Epithelial cell of prostate (primary cell): ENCODE measurements at regions not wholly inside any gene's neighbourhood (a gene's known extent, or its start where the extent isn't known, plus 50 kb on each side); places are given as distances from the start of the nearest gene placed in this dataset.
"Not testable (repeated sequence)": the region's sequence is repeated elsewhere in the genome, so short reads cannot be mapped to it uniquely, and the experiment has no call there.

Experiments used
- DNase-seq: peaks from one replicate; pipeline ENCODE4 v3.0.0-alpha.2; 2011; ENCODE audit warnings: low read depth, low spot score
- H3K27ac ChIP-seq: fragments of 450-650 bp; 2 replicates; pipeline ENCODE4 v1.5.1; 2017; ENCODE audit warnings: mild to moderate bottlenecking

GRCh38 chr22:47617186-47617585 is 854.7 kb downstream of the TBC1D22A start:
- H3K27ac ChIP-seq, result no peak overlapping the region
- no peak for DNase-seq

- H3K27ac ChIP-seq, result no peak overlapping the region
- DNase-seq, result no peak
Measured at GRCh38 chr22:47616396-47617020, 854.1 kb downstream of the TBC1D22A start.

- no peak for DNase-seq
Measured at GRCh38 chr22:47615051-47615450, 852.6 kb downstream of the TBC1D22A start.

GRCh38 chr22:47613606-47614350 is 851.3 kb downstream of the TBC1D22A start:
- H3K27ac ChIP-seq, result no peak overlapping the region
- no peak for DNase-seq

More at GRCh38 chr22:47615051-47615450, 852.6 kb downstream of the TBC1D22A start:
- H3K27ac ChIP-seq, result no peak overlapping the region

- not testable (repeated sequence) for H3K27ac ChIP-seq, DNase-seq
Measured at GRCh38 chr22:47613181-47613580, 850.7 kb downstream of the TBC1D22A start.

GRCh38 chr22:47612311-47612910 is 850.0 kb downstream of the TBC1D22A start:
- DNase-seq, result no peak
- H3K27ac ChIP-seq, result no peak overlapping the region

- H3K27ac ChIP-seq, result no peak overlapping the region
- no peak for DNase-seq
Measured at GRCh38 chr22:47610764-47611163, 848.3 kb downstream of the TBC1D22A start.

- no peak overlapping the region for H3K27ac ChIP-seq
- DNase-seq, result no peak
Measured at GRCh38 chr22:47610281-47610680, 847.8 kb downstream of the TBC1D22A start.

- H3K27ac ChIP-seq, result no peak overlapping the region
- DNase-seq, result no peak
Measured at GRCh38 chr22:47609653-47610052, 847.2 kb downstream of the TBC1D22A start.

- no peak for DNase-seq
- no peak overlapping the region for H3K27ac ChIP-seq
Measured at GRCh38 chr22:47608421-47608820, 846.0 kb downstream of the TBC1D22A start.

- no peak for DNase-seq
- no peak overlapping the region for H3K27ac ChIP-seq
Measured at GRCh38 chr22:47607486-47607885, 845.0 kb downstream of the TBC1D22A start.

- H3K27ac ChIP-seq, result no peak overlapping the region
- DNase-seq, result no peak
Measured at GRCh38 chr22:47606426-47606825, 844.0 kb downstream of the TBC1D22A start.

GRCh38 chr22:47605886-47606285 is 843.4 kb downstream of the TBC1D22A start:
- no peak overlapping the region for H3K27ac ChIP-seq
- no peak for DNase-seq

- no peak for DNase-seq
- H3K27ac ChIP-seq, result no peak overlapping the region
Measured at GRCh38 chr22:47605441-47605840, 843.0 kb downstream of the TBC1D22A start.

- no peak overlapping the region for H3K27ac ChIP-seq
- DNase-seq, result no peak
Measured at GRCh38 chr22:47604563-47604962, 842.1 kb downstream of the TBC1D22A start.

GRCh38 chr22:47602732-47603131 is 840.3 kb downstream of the TBC1D22A start:
- H3K27ac ChIP-seq, result no peak overlapping the region
- no peak for DNase-seq

GRCh38 chr22:47601666-47602065 is 839.2 kb downstream of the TBC1D22A start:
- no peak for DNase-seq

GRCh38 chr22:47600791-47601625 is 838.6 kb downstream of the TBC1D22A start:
- no peak for DNase-seq
- H3K27ac ChIP-seq, result no peak overlapping the region

More at GRCh38 chr22:47601666-47602065, 839.2 kb downstream of the TBC1D22A start:
- no peak overlapping the region for H3K27ac ChIP-seq

- H3K27ac ChIP-seq, result no peak overlapping the region
- DNase-seq, result no peak
Measured at GRCh38 chr22:47600281-47600680, 837.8 kb downstream of the TBC1D22A start.

- no peak overlapping the region for H3K27ac ChIP-seq
- no peak for DNase-seq
Measured at GRCh38 chr22:47599753-47600152, 837.3 kb downstream of the TBC1D22A start.
